ENCODE measurements at regions not wholly inside any gene's neighbourhood (a gene's known extent, or its start where the extent isn't known, plus 50 kb on each side); places are given as distances from the start of the nearest gene placed in this dataset.
"Not testable (repeated sequence)": the region's sequence is repeated elsewhere in the genome, so short reads cannot be mapped to it uniquely, and the experiment has no call there.

GRCh38 chr9:66269783-66270182, 532.8 kb downstream of the FOXD4L4 start:
- not testable (repeated sequence) for TF ChIP-seq EZH2 (IDR thresholded peaks at IDR 0.05; ENCODE audit: borderline replicate concordance, low read length)
- TF ChIP-seq, protein P1, sequence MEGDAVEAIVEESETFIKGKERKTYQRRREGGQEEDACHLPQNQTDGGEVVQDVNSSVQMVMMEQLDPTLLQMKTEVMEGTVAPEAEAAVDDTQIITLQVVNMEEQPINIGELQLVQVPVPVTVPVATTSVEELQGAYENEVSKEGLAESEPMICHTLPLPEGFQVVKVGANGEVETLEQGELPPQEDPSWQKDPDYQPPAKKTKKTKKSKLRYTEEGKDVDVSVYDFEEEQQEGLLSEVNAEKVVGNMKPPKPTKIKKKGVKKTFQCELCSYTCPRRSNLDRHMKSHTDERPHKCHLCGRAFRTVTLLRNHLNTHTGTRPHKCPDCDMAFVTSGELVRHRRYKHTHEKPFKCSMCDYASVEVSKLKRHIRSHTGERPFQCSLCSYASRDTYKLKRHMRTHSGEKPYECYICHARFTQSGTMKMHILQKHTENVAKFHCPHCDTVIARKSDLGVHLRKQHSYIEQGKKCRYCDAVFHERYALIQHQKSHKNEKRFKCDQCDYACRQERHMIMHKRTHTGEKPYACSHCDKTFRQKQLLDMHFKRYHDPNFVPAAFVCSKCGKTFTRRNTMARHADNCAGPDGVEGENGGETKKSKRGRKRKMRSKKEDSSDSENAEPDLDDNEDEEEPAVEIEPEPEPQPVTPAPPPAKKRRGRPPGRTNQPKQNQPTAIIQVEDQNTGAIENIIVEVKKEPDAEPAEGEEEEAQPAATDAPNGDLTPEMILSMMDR (IDR thresholded peaks at IDR 0.05; ENCODE audit: low read length) = not testable (repeated sequence)
